GM23338 (cell line): ENCODE measurements at regions not wholly inside any gene's neighbourhood (a gene's known extent, or its start where the extent isn't known, plus 50 kb on each side); places are given as distances from the start of the nearest gene placed in this dataset.

Experiments
- ATAC-seq: fragments of 200-7000 bp; cut with Tn5 transposase; 3 replicates; pipeline ENCODE4 v1.9.1; 2020
- DNase-seq: peaks from one replicate; pipeline ENCODE4 v3.0.0-alpha.2; 2015; ENCODE audit warnings: low spot score
- H2AFZ ChIP-seq: fragments of 200-600 bp; sonication (generic); 2 replicates; pipeline ENCODE4 v1.8.0; 2016; ENCODE audit warnings: antibody characterized with exemption, mild to moderate bottlenecking, moderate library complexity
- H3F3A ChIP-seq: fragments of 200-600 bp; sonication (generic); replicated peaks from 2 replicates; pipeline ENCODE4 v1.8.0; 2017; ENCODE audit warnings: antibody characterized with exemption, mixed run types, low read depth
- H3K27ac ChIP-seq: fragments of 200-600 bp; sonication (generic); 2 replicates; pipeline ENCODE4 v1.6.1; 2016; ENCODE audit warnings: low read depth
- H3K27me3 ChIP-seq: fragments of 200-600 bp; sonication (generic); 2 replicates; pipeline ENCODE4 v1.8.0; 2016; ENCODE audit warnings: mild to moderate bottlenecking, mixed run types, moderate library complexity; ENCODE audit not compliant: insufficient read depth
- H3K36me3 ChIP-seq: fragments of 200-600 bp; sonication (generic); 2 replicates; pipeline ENCODE4 v1.8.0; 2016; ENCODE audit warnings: mild to moderate bottlenecking; ENCODE audit not compliant: insufficient read depth
- H3K4me1 ChIP-seq: fragments of 200-600 bp; sonication (generic); 2 replicates; pipeline ENCODE4 v1.8.0; 2016; ENCODE audit warnings: mild to moderate bottlenecking, moderate library complexity; ENCODE audit not compliant: insufficient read depth
- H3K4me2 ChIP-seq: fragments of 200-600 bp; sonication (generic); 2 replicates; pipeline ENCODE4 v1.7.1; 2017; ENCODE audit warnings: mixed run types
- H3K4me3 ChIP-seq: fragments of 200-600 bp; sonication (generic); 2 replicates; pipeline ENCODE4 v1.6.1; 2016; ENCODE audit warnings: mixed run types
- H3K79me2 ChIP-seq: fragments of 200-600 bp; sonication (generic); replicated peaks from 2 replicates; pipeline ENCODE4 v1.8.0; 2017; ENCODE audit warnings: mild to moderate bottlenecking; ENCODE audit not compliant: insufficient read depth
- H3K9me2 ChIP-seq: fragments of 200-600 bp; sonication (generic); 2 replicates; pipeline ENCODE4 v1.8.0; 2017; ENCODE audit not compliant: insufficient read depth
- H4K20me1 ChIP-seq: fragments of 200-600 bp; sonication (generic); replicated peaks from 2 replicates; pipeline ENCODE4 v1.8.0; 2017; ENCODE audit warnings: mild to moderate bottlenecking; ENCODE audit not compliant: insufficient read depth
- H3K27ac Mint-ChIP-seq: 2 replicates; pipeline ENCODE4 v1.8.0; 2020; ENCODE audit warnings: inconsistent platforms, mild to moderate bottlenecking, moderate library complexity, mixed read lengths
- H3K27me3 Mint-ChIP-seq: 3 replicates; pipeline ENCODE4 v1.8.0; 2022; ENCODE audit warnings: low read depth, mild to moderate bottlenecking, moderate library complexity, mixed read lengths, inconsistent platforms; ENCODE audit not compliant: insufficient read depth, poor library complexity
- H3K36me3 Mint-ChIP-seq: 3 replicates; pipeline ENCODE4 v1.8.0; 2021; ENCODE audit warnings: low read depth, mild to moderate bottlenecking, inconsistent platforms, moderate library complexity, mixed read lengths
- H3K4me1 Mint-ChIP-seq: 3 replicates; pipeline ENCODE4 v1.8.0; 2020; ENCODE audit warnings: mild to moderate bottlenecking, inconsistent platforms, mixed read lengths
- H3K4me3 Mint-ChIP-seq: 3 replicates; pipeline ENCODE4 v1.8.0; 2021; ENCODE audit warnings: moderate library complexity, mild to moderate bottlenecking, inconsistent platforms, mixed read lengths
- H3K9me3 Mint-ChIP-seq: 3 replicates; pipeline ENCODE4 v1.8.0; 2020; ENCODE audit warnings: moderate library complexity, mild to moderate bottlenecking, inconsistent platforms, mixed read lengths
- CREB1 ChIP-seq: fragments of 250-450 bp; sonication (Bioruptor Pico); IDR thresholded peaks from 2 replicates; pipeline ENCODE4 v1.5.0; 2020; ENCODE audit warnings: low read depth, mild to moderate bottlenecking, moderate library complexity
- ETS1 ChIP-seq: IDR thresholded peaks from 2 replicates; pipeline ENCODE4 v1.6.1; 2016; ENCODE audit warnings: antibody characterized with exemption
- EZH2 ChIP-seq: fragments of 200-600 bp; sonication (generic); IDR thresholded peaks from one replicate; pipeline ENCODE4 v1.8.0; 2017; ENCODE audit warnings: antibody characterized with exemption, mild to moderate bottlenecking, low read depth; ENCODE audit not compliant: unreplicated experiment
- EZH2phosphoT487 ChIP-seq: fragments of 200-600 bp; sonication (generic); IDR thresholded peaks from one replicate; pipeline ENCODE4 v1.8.1; 2018; ENCODE audit warnings: antibody characterized with exemption; ENCODE audit not compliant: unreplicated experiment
- JUNB ChIP-seq: IDR thresholded peaks from one replicate; pipeline ENCODE4 v1.6.1; 2016; ENCODE audit warnings: antibody characterized with exemption; ENCODE audit not compliant: unreplicated experiment
- NANOG ChIP-seq: IDR thresholded peaks from 2 replicates; pipeline ENCODE4 v1.6.1; 2016; ENCODE audit warnings: antibody characterized with exemption, borderline replicate concordance
- POLR2AphosphoS5 ChIP-seq: IDR thresholded peaks from 2 replicates; pipeline ENCODE4 v1.6.1; 2016; ENCODE audit warnings: antibody characterized with exemption, low read depth
- STAT1 ChIP-seq: IDR thresholded peaks from one replicate; pipeline ENCODE4 v1.6.1; 2016; ENCODE audit warnings: antibody characterized with exemption; ENCODE audit not compliant: unreplicated experiment
- ZNF114 ChIP-seq: fragments of 250-450 bp; sonication (Bioruptor Pico); IDR thresholded peaks from 2 replicates; pipeline ENCODE4 v1.5.0; 2020; ENCODE audit warnings: mild to moderate bottlenecking, moderate library complexity
- ZNF462 ChIP-seq: fragments of 250-450 bp; sonication (Bioruptor Pico); IDR thresholded peaks from 2 replicates; pipeline ENCODE4 v1.5.0; 2020; ENCODE audit warnings: mild to moderate bottlenecking, moderate library complexity

DNA sequence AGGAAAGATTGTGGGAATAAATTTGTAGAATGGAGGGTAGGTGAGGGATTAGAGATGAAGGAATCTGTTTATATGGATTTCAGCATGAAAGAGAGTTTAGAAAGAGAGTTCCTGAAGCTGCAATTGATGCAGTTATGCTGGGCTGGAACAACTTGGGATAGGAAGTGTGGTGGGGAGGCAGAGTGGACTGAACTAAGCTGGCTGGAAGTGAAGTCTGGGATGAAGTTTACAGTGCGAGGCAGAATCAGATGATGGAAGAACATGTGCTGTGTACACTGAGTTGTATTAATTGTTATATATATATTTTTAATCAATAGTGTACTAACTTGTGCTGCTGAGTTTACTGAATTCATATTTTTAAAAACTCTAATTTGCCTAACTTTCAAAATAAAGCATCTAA, 461.9 kb downstream of the SPRY1 start (continued):
- TF ChIP-seq ZNF462: no peak

DNA sequence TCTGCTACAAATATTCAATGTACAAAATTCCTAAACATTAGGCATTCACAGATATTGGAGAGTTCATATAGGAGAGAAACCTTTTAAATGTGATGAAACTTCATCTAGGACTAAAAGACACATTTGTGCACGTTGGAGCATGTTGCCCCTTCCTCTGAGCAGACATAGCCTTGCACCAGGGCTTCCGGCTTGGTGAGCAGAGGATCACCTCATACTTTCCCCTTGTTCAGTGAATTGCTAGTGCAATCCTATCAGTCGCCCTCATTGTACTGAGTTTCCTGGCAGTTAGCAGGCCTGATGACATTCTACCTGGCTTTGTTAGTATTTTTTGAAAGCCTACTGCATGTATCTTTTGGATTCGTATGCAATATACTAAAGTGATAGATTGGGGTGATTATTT, 466.2 kb downstream of the SPRY1 start:
- Histone ChIP-seq H3F3A (no peaks in the 10 kb centered on the region), H3K36me3 (no peaks in the 10 kb centered on the region), H3K4me1 (no peaks in the 10 kb centered on the region), H3K27me3 (no peaks in the 10 kb centered on the region), H3K9me2 (peaks cover 19% of the 10 kb centered on the region), H3K27ac (no peak overlapping the region), H2AFZ (no peak overlapping the region), H4K20me1 (no peaks in the 10 kb centered on the region), H3K4me2 (no peak overlapping the region), H3K79me2 (no peaks in the 10 kb centered on the region), H3K4me3 (no peak overlapping the region)
- peaks cover 2% of the 10 kb centered on the region; the same call in 1 of the 3 replicates for H3K36me3 Mint-ChIP-seq
- H3K27ac Mint-ChIP-seq: no peak overlapping the region
- no peak for DNase-seq
- H3K27me3 Mint-ChIP-seq: peaks cover 1% of the 10 kb centered on the region
- TF ChIP-seq EZH2phosphoT487 (no peak), ZNF462 (no peak), ZNF114 (no peak), ETS1 (no peak), NANOG (no peak), STAT1 (no peak), CREB1 (CRISPR knock-in tag) (no peak), POLR2AphosphoS5 (no peak), EZH2 (no peak), JUNB (no peak)
- no peak for ATAC-seq
- no peak overlapping the region for H3K4me3 Mint-ChIP-seq
- H3K4me1 Mint-ChIP-seq: peaks cover 10% of the 10 kb centered on the region
- peaks cover 2% of the 10 kb centered on the region; the same call in 1 of the 3 replicates for H3K9me3 Mint-ChIP-seq
